SK-N-SH treated with all-trans-retinoic acid at 6 μM for 48 hours (cell line): ENCODE measurements at regions not wholly inside any gene's neighbourhood (a gene's known extent, or its start where the extent isn't known, plus 50 kb on each side); places are given as distances from the start of the nearest gene placed in this dataset.

ENCODE experiments used
- ATAC-seq: fragments of 200-7000 bp; cut with Tn5 transposase; 3 replicates; pipeline ENCODE4 v1.9.1; 2020; ENCODE audit warnings: mild to moderate bottlenecking, moderate library complexity
- ARNTL ChIP-seq: fragments of 450-650 bp; formaldehyde crosslinking; IDR thresholded peaks from 2 replicates; pipeline ENCODE4 v1.5.0; 2020; ENCODE audit warnings: low read depth, mild to moderate bottlenecking, moderate library complexity, borderline replicate concordance
- BACH2 ChIP-seq: fragments of 250-450 bp; sonication (Bioruptor Pico); IDR thresholded peaks from 2 replicates; pipeline ENCODE4 v1.9.0; 2021; ENCODE audit warnings: mild to moderate bottlenecking, borderline replicate concordance
- CSDC2 ChIP-seq: fragments of 250-450 bp; sonication (Bioruptor Pico); IDR thresholded peaks from 2 replicates; pipeline ENCODE4 v1.5.0; 2020; ENCODE audit warnings: mild to moderate bottlenecking, moderate library complexity
- ESRRG ChIP-seq: fragments of 250-450 bp; sonication (Bioruptor Pico); IDR thresholded peaks from 2 replicates; pipeline ENCODE4 v1.6.1; 2021; ENCODE audit warnings: mild to moderate bottlenecking
- GLIS3 ChIP-seq: fragments of 250-450 bp; sonication (Bioruptor Pico); IDR thresholded peaks from 2 replicates; pipeline ENCODE4 v1.5.0; 2020; ENCODE audit warnings: mild to moderate bottlenecking, moderate library complexity
- ISL1 ChIP-seq: fragments of 250-450 bp; sonication (Bioruptor Pico); IDR thresholded peaks from 2 replicates; pipeline ENCODE4 v2.1.2; 2022; ENCODE audit warnings: mild to moderate bottlenecking, moderate library complexity
- OSR1 ChIP-seq: fragments of 250-450 bp; sonication (Bioruptor Pico); IDR thresholded peaks from 2 replicates; pipeline ENCODE4 v1.8.0; 2022; ENCODE audit warnings: moderate library complexity, mild to moderate bottlenecking, inconsistent platforms
- PPARA ChIP-seq: fragments of 250-450 bp; sonication (Bioruptor Pico); IDR thresholded peaks from 2 replicates; pipeline ENCODE4 v1.5.0; 2020; ENCODE audit warnings: mild to moderate bottlenecking, borderline replicate concordance
- RARB ChIP-seq: fragments of 250-450 bp; sonication (Bioruptor Pico); IDR thresholded peaks from 2 replicates; pipeline ENCODE4 v1.8.0; 2021; ENCODE audit warnings: mild to moderate bottlenecking, moderate library complexity
- SNAI2 ChIP-seq: fragments of 250-450 bp; sonication (Bioruptor Pico); IDR thresholded peaks from 2 replicates; pipeline ENCODE4 v1.5.0; 2020; ENCODE audit warnings: mild to moderate bottlenecking, moderate library complexity
- TCF4 ChIP-seq: fragments of 250-450 bp; sonication (Bioruptor Pico); IDR thresholded peaks from 2 replicates; pipeline ENCODE4 v1.8.0; 2021; ENCODE audit warnings: mild to moderate bottlenecking, moderate library complexity, borderline replicate concordance
- TOX ChIP-seq: fragments of 250-450 bp; sonication (Bioruptor Pico); IDR thresholded peaks from 2 replicates; pipeline ENCODE4 v1.8.0; 2021; ENCODE audit warnings: mild to moderate bottlenecking, moderate library complexity, borderline replicate concordance
- ZC3H10 ChIP-seq: fragments of 250-450 bp; sonication (Bioruptor Pico); IDR thresholded peaks from 2 replicates; pipeline ENCODE4 v1.5.1; 2021; ENCODE audit warnings: mild to moderate bottlenecking, moderate library complexity
- ZFP3 ChIP-seq: fragments of 250-450 bp; sonication (Bioruptor Pico); IDR thresholded peaks from 2 replicates; pipeline ENCODE4 v1.5.0; 2020; ENCODE audit warnings: mild to moderate bottlenecking, moderate library complexity
- ZFP30 ChIP-seq: fragments of 450-650 bp; formaldehyde crosslinking; IDR thresholded peaks from 2 replicates; pipeline ENCODE4 v1.5.0; 2022; ENCODE audit warnings: mild to moderate bottlenecking, moderate library complexity
- ZNF565 ChIP-seq: fragments of 450-650 bp; formaldehyde crosslinking; conservative IDR thresholded peaks from 2 replicates; pipeline ENCODE4 v1.5.0; 2020; ENCODE audit warnings: low read depth, mild to moderate bottlenecking, moderate library complexity
- ZNF70 ChIP-seq: fragments of 450-650 bp; formaldehyde crosslinking; IDR thresholded peaks from 2 replicates; pipeline ENCODE4 v1.5.0; 2020; ENCODE audit warnings: mild to moderate bottlenecking, moderate library complexity
- TF ChIP-seq, protein P1 (sequence below): fragments of 250-450 bp; sonication (Bioruptor Pico); IDR thresholded peaks from 2 replicates; pipeline ENCODE4 v1.5.1; 2021; ENCODE audit warnings: mild to moderate bottlenecking, moderate library complexity
- TF ChIP-seq, protein P2 (sequence below): fragments of 250-450 bp; sonication (Bioruptor Pico); IDR thresholded peaks from 2 replicates; pipeline ENCODE4 v1.5.0; 2020; ENCODE audit warnings: mild to moderate bottlenecking, moderate library complexity
- TF ChIP-seq, protein P3 (sequence below): fragments of 250-450 bp; sonication (Bioruptor Pico); IDR thresholded peaks from 2 replicates; pipeline ENCODE4 v1.5.1; 2020; ENCODE audit warnings: low read depth, mild to moderate bottlenecking, moderate library complexity
- TF ChIP-seq, protein P4 (sequence below): fragments of 250-450 bp; sonication (Bioruptor Pico); IDR thresholded peaks from 2 replicates; pipeline ENCODE4 v1.8.0; 2020; ENCODE audit warnings: mild to moderate bottlenecking, moderate library complexity, borderline replicate concordance
- TF ChIP-seq, protein P5 (sequence below): fragments of 250-450 bp; sonication (Bioruptor Pico); IDR thresholded peaks from 2 replicates; pipeline ENCODE4 v1.8.0; 2021; ENCODE audit warnings: low read depth, mild to moderate bottlenecking, moderate library complexity, borderline replicate concordance

DNA sequence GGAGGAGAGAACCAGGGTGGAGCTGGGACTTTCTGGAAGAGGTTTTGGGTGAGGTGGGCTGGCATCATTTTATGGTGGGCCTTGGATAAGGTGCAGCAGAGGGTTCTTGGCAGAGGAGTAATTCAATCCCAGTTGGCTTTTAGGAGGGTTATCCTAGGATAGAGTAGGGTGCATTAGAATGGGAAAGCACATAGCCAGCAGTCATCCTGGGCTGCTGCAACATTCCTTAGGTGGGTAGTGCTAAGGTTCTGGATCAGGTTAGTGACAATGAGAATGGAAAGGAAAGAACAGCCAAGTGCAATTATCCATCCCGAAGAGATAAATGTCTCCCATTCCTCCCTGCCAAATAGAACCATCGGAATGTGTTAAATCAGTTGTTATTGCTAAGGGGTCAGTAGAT is 157.3 kb upstream of the SPRED2 start:
- ATAC-seq = no peak
- no peak for TF ChIP-seq CSDC2 (CRISPR knock-in tag)
- no peak for TF ChIP-seq OSR1
- no peak for TF ChIP-seq ISL1 (CRISPR knock-in tag)
- no peak for TF ChIP-seq GLIS3
- no peak for TF ChIP-seq BACH2 (CRISPR knock-in tag)
- TF ChIP-seq ZNF565 (CRISPR knock-in tag) = no peak

DNA sequence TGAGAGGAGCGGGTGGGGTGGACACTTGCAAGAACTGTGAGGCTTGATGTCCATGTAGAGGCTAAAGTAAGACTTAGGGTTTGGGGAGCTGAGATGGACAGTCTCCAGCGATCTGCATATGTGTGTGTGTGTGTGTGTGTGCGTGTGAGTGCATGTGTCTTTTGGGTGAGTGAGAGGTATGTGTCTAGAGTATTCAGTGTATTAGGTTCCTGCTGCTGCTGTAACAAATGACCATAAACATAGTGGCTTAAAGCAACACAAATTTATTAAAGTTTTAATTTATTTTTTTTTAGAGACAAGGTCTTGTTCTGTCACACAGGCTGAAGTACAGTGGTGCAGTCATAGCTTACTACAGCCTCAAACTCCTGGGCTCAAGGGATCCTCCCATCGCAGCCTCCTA is 155.4 kb upstream of the SPRED2 start:
- no peak for ATAC-seq
- TF ChIP-seq, protein P1, sequence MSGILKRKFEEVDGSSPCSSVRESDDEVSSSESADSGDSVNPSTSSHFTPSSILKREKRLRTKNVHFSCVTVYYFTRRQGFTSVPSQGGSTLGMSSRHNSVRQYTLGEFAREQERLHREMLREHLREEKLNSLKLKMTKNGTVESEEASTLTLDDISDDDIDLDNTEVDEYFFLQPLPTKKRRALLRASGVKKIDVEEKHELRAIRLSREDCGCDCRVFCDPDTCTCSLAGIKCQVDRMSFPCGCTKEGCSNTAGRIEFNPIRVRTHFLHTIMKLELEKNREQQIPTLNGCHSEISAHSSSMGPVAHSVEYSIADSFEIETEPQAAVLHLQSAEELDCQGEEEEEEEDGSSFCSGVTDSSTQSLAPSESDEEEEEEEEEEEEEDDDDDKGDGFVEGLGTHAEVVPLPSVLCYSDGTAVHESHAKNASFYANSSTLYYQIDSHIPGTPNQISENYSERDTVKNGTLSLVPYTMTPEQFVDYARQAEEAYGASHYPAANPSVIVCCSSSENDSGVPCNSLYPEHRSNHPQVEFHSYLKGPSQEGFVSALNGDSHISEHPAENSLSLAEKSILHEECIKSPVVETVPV (CRISPR knock-in tag) = no peak
- no peak for TF ChIP-seq ZFP3 (CRISPR knock-in tag)
- TF ChIP-seq ZC3H10 (CRISPR knock-in tag) = no peak
- no peak for TF ChIP-seq PPARA
- TF ChIP-seq, protein P2, sequence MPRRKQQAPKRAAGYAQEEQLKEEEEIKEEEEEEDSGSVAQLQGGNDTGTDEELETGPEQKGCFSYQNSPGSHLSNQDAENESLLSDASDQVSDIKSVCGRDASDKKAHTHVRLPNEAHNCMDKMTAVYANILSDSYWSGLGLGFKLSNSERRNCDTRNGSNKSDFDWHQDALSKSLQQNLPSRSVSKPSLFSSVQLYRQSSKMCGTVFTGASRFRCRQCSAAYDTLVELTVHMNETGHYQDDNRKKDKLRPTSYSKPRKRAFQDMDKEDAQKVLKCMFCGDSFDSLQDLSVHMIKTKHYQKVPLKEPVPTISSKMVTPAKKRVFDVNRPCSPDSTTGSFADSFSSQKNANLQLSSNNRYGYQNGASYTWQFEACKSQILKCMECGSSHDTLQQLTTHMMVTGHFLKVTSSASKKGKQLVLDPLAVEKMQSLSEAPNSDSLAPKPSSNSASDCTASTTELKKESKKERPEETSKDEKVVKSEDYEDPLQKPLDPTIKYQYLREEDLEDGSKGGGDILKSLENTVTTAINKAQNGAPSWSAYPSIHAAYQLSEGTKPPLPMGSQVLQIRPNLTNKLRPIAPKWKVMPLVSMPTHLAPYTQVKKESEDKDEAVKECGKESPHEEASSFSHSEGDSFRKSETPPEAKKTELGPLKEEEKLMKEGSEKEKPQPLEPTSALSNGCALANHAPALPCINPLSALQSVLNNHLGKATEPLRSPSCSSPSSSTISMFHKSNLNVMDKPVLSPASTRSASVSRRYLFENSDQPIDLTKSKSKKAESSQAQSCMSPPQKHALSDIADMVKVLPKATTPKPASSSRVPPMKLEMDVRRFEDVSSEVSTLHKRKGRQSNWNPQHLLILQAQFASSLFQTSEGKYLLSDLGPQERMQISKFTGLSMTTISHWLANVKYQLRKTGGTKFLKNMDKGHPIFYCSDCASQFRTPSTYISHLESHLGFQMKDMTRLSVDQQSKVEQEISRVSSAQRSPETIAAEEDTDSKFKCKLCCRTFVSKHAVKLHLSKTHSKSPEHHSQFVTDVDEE (CRISPR knock-in tag) = no peak
- TF ChIP-seq BACH2 (CRISPR knock-in tag) = no peak
- TF ChIP-seq OSR1 = no peak
- no peak for TF ChIP-seq ZNF565 (CRISPR knock-in tag)
- no peak for TF ChIP-seq CSDC2 (CRISPR knock-in tag)
- no peak for TF ChIP-seq RARB
- TF ChIP-seq TOX (CRISPR knock-in tag) = no peak

DNA sequence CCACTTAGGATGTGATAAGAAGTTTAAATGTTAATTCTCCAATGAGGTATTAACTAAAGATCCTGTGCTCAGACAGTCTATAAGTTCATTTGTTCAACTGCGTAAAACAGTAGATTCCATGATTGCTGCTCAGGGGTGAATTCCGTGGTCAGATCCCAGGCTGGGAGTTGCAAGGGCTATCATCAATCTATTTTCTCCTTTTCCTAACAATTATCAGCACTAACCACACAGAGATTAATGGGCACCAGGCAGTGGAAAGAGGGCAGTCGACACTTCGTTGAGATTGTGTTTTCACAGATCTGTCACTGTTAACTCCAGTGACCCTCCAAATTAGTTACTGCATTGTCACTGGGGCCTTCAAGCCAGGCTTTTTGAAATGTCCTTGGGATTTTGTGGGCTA is 154.1 kb upstream of the SPRED2 start:
- no peak for ATAC-seq
- TF ChIP-seq, protein P3, sequence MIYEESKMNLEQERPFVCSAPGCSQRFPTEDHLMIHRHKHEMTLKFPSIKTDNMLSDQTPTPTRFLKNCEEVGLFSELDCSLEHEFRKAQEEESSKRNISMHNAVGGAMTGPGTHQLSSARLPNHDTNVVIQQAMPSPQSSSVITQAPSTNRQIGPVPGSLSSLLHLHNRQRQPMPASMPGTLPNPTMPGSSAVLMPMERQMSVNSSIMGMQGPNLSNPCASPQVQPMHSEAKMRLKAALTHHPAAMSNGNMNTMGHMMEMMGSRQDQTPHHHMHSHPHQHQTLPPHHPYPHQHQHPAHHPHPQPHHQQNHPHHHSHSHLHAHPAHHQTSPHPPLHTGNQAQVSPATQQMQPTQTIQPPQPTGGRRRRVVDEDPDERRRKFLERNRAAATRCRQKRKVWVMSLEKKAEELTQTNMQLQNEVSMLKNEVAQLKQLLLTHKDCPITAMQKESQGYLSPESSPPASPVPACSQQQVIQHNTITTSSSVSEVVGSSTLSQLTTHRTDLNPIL (CRISPR knock-in tag) = no peak
- TF ChIP-seq ZFP3 (CRISPR knock-in tag) (no peak), OSR1 (no peak), ESRRG (no peak), ZNF70 (no peak), ZFP30 (CRISPR knock-in tag) (no peak), ISL1 (CRISPR knock-in tag) (no peak), SNAI2 (CRISPR knock-in tag) (no peak), RARB (no peak), ZC3H10 (CRISPR knock-in tag) (no peak), GLIS3 (no peak), ARNTL (CRISPR knock-in tag) (no peak), TCF4 (no peak), TOX (CRISPR knock-in tag) (no peak)
- TF ChIP-seq, protein P2 (CRISPR knock-in tag) = no peak
- TF ChIP-seq, protein P1 (CRISPR knock-in tag) = no peak
- TF ChIP-seq, protein P4, sequence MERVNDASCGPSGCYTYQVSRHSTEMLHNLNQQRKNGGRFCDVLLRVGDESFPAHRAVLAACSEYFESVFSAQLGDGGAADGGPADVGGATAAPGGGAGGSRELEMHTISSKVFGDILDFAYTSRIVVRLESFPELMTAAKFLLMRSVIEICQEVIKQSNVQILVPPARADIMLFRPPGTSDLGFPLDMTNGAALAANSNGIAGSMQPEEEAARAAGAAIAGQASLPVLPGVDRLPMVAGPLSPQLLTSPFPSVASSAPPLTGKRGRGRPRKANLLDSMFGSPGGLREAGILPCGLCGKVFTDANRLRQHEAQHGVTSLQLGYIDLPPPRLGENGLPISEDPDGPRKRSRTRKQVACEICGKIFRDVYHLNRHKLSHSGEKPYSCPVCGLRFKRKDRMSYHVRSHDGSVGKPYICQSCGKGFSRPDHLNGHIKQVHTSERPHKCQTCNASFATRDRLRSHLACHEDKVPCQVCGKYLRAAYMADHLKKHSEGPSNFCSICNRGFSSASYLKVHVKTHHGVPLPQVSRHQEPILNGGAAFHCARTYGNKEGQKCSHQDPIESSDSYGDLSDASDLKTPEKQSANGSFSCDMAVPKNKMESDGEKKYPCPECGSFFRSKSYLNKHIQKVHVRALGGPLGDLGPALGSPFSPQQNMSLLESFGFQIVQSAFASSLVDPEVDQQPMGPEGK (CRISPR knock-in tag) = no peak
- TF ChIP-seq, protein P5, sequence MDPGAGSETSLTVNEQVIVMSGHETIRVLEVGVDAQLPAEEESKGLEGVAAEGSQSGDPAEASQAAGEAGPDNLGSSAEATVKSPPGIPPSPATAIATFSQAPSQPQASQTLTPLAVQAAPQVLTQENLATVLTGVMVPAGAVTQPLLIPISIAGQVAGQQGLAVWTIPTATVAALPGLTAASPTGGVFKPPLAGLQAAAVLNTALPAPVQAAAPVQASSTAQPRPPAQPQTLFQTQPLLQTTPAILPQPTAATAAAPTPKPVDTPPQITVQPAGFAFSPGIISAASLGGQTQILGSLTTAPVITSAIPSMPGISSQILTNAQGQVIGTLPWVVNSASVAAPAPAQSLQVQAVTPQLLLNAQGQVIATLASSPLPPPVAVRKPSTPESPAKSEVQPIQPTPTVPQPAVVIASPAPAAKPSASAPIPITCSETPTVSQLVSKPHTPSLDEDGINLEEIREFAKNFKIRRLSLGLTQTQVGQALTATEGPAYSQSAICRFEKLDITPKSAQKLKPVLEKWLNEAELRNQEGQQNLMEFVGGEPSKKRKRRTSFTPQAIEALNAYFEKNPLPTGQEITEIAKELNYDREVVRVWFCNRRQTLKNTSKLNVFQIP (CRISPR knock-in tag) = no peak
